ENCODE measurements at regions not wholly inside any gene's neighbourhood (a gene's known extent, or its start where the extent isn't known, plus 50 kb on each side); places are given as distances from the start of the nearest gene placed in this dataset.

DNA sequence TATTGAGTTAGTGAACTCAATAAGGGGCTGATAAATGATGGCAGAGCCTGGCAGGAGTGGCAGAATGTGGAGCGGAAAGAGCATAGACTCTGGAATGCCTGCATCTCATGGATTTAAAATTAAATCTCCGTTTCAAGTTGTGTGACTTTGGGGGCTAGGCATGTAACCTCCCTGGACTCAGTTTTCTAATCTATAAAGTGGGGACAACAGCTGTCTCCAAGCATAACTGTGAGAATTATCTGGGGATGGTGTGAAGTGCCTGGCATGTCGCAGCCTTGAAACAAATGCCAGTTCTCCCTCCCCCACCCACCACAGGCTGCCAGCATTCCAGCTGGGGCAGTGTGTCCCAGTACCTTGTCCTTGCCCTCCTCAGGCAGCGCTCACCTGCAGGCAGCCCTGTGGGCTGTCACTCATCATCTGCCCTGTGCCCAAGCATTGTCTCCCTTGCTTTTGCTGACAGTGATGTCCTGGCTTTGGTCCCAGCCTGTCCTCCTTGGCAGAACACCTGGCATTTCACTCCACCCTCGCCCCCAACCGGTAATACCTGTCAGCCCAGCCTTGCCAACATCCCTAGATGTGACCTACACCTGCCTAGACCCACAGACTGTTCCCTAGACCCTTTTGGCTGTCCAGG, 129.6 kb downstream of the MRM1 start:
- no peak for DNase-seq

DNA sequence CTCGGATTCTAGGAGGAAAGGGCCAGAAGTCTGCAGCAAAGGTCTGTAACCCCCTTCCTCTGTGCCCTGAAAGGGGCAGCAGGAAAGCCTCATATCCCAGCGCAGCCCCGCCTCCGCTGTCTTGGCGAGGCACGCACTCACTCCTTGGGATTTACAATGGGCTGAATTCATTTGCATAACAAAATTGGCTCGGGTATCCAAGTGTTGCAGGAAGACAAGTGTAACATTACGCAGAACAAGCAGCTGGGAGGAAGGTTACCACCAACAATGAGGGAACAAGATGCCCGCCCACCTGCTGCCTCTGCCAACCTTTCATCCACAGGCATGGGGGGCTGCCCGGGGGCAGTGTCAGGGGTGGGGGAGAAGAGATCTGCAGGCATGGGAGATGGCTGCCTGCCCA, 130.4 kb downstream of the MRM1 start:
- no peak for DNase-seq

DNA sequence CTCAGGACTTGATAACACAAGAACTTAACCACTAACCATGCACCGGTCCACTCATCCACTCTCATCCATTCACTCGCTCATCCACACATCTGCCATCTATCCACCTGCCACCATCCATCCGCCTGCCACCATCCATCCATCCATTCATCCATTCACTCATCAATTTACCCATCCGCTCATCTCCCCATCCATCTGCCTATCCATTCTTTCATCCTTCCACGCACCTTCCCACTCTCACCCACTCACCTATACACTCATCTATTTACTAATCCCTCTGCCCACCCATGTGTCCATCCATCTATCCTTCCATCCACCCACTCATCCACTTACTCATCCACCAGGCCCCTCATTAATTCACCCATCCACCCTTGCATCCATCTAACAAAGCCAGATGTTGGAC, 131.0 kb downstream of the MRM1 start:
- no peak for DNase-seq

DNA sequence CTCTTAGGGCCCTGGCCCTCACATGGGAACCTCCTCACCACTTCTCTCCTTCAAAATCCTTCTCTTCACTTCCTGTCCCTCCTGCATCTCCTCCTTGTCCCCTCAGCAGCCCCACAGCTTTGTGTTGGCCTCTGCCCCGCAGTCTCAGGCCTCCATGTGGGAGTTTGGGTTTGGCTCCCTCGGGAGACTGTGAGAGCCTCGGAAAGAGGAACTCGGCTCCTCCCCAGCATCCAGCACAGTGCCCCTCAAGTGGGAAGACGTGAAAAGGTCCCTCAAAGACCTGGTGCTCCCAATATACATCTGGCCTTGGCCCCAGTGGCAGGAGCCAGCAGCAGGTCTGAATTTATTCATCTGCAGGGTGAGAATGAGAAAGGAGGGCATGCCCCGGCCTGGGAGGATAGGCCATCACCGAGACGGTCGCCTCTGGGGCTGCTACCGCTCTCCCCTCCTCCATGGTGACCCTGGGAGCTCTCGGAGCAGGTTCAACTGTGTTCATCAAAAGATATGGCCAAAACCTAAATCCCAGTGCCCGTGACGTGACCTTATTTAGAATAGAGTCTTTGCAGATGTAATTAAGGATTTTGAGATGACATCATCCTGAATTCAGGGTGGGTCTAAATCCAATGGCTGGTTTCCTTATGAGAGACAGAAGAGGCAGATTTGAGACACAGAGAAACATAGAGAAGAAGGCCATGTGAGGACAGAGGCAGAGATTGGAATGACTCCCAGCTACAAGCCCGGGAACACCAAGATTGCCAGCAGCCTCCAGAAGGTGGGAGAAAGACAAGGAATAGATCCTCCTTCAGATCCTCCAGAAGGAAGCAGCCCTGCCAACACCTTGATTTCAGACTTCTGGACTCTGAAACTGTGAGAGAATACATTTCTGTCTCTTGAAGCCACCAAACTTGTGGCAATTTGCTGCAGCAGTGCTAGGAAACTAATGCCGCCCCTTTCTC, 135.1 kb downstream of the MRM1 start:
- no peak for DNase-seq

DNA sequence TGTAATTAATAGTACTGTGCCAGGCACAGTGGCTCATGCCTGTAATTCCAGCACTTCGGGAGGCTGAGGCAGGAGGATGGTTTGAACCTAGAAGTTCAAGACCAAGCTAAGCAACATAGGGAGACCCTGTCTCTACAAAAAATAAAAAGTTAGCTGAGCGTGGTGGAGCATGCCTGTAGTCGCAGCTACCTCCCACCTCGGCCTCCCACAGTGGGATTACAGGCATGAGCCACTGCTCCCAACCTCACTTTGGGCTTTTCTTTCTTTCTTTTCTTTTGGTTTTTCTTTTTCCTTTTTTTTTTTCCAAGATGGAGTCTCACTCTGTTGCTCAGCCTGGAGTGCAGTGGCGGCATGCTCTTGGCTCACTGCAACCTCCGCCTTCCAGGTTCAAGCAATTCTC, 137.8 kb downstream of the MRM1 start:
- DNase-seq = no peak

DNA sequence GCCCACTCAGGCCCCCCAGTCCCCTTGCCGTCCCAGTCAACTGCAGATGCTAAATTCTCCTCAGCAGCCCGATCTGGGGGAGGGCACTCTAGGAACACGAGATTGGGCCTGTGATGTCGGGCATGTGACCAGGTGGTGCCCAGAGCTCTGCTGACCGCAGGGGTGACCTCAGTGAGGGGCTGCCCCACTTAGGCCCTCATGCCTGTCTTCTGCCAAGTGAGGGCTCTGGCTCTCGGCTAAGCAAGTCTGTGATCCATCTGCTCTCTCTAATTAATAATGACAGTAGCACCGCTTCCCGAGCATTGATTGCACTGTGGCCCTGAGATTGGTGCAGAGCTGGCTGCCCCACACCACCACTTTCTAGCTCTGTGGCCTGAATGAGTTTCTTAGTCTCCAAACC, 138.8 kb downstream of the MRM1 start:
- DNase-seq = no peak

DNA sequence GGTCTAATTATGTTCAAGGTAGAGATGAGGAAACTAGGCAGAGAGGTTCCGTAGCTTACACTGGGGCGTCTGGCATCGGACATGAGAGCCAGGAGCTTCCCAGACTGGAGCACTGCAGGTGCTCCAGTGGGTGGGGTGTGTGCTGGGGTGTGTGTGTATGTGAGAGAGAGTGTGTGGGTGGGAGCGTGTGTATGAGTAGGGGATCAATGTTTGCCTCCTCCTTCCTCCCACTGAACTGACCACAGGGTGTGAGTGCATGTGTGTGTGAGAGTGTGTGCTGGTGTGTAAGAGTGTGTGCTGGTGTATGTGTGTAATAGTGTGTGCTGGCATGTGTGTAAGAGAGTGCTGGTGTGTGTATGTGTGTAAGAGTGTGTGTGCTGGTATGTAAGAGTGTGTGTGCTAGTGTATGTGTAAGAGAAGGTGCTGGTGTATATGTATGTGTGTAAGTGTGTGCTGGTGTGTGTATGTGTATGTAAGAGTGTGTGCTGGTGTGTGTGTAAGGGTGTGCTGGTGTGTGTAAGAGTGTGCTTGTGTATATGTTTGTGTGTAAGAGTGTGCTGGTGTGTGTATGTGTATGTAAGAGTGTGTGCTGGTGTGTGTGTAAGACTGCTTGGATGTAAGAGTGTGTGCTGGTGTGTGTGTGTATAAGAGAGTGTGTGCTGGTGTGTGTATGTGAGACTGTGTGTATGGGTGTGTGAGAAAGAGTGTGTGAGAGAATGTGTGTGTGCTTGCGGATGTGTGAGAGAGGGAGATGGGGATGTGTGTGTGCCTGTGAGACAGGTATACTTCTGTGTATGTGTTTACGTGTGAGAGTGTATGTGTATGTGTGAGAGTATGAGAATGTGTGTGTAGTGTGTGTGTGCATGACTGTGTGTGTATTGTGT, 139.9 kb downstream of the MRM1 start:
- no peak for DNase-seq

DNA sequence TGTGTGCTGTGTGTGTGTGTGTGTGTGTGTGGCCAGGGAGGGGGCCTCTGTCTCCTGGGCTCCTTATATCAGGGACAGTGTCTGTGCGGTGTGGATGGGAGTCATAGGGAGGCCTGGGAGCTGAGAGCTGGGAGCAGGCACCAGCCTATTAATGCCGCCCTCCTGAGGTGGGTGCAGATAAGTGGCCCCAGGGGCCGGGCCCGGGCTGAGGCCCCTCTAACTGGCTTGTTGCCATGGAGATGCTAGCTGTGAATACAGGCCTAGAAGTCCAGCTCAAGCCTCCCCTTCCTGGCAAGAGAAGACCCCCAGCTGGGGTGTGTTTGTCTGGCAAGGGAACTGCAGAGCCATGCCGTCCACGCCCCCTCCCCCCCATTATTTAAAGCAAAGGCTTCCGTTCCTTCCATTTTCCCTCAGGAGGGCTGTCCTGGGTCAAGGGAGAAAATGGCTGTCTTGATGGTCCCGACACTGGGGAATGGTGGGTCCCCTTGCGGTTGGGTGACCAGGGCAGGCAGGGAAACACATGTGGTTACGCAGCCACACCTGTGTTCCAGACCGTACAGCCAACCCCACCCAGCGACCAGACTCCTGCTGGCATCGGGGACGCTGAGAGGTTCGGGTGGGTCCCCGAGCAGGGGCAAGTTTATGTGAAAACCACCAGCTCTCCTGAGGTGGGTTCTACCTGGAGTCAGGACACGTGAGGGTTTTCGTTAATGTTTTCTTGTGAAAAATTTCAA, 141.1 kb downstream of the MRM1 start:
- DNase-seq = no peak

DNA sequence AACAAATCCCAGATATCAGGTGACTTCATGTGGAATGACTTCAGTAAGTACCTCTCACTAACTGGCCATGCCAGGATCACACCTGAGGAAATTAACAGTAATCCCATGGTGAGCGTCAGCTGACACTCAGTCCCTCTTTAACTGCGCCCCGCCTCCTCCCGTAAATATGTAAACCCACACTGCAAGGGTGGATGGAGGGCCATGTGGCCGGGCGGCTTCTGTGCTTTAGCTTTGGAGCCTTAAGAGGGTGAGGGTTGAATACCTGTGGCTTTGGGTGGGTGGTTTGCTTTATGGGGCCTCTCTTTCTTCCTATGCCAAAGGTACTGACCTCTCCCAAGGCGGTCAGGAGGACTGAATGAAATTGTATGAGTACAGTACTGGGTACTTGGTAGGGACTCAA, 141.7 kb downstream of the MRM1 start:
- no peak for DNase-seq

DNA sequence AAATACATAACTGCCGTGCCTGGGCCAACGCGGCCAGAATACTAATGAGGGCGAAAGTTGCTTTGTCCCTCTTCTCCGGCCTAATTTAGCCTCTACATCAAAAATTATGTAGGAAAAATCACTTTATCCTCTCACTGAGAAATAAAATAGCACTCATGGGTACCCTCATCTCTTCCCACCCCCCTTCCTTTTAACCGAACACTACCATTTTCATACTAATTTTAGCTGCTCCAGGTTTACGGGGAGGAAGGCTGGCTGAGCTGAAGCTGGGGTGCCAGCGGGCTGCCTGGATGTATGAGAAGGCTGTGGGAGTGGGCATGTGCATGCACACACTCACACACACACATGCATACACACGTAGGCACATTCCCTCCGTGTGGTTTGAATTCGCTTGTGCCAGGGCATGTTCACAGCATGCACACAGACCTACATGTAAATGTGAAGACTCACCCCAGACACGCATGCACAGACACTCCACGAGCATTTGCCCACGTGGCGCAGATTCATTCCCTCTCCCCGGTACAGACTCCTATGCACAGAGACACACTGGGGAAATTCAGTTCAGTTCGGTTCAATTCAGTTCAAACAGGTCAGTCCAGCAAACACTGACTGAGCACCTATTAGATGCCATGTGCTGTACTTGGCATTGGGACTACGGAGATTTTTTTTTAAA, 145.1 kb downstream of the MRM1 start:
- no peak for DNase-seq

DNA sequence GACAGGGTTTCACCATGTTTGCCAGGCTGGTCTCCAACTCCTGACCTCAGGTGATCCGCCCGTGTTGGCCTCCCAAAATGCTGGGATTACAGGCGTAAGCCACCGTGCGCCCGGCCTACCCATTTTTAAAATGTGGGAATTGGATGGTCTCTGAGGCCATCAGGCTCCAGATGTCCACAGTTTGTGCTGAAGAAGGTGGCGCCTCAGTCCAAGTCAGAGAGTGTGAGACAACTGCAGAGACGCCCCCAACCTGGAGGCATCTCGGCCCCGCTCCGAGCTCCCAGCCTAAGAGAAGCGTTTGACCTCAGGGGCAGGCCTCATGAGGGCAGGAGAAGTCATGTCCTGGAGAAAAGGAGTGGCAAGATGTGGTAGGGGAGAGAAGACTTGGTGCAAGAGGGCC, 146.5 kb downstream of the MRM1 start:
- DNase-seq = no peak

DNA sequence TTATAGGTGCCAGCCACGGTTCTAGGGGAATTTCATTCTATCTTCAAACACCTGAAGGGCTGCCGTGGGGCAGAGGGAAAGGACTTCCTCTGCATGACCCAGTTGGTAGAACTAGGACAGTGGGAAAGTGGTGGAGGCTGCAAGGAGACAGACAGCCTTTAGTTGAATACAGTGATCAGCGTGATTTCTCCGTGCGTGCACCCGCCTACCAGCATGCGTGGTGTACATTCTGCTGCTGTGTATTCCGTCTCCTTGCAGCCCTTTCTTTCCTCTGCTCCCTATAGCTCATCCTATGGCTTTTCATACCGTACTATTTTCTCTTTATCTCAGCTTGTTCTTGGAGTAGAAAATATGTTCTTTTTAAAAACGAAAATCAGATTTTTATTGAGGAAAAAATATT, 146.9 kb downstream of the MRM1 start:
- DNase-seq = no peak

DNA sequence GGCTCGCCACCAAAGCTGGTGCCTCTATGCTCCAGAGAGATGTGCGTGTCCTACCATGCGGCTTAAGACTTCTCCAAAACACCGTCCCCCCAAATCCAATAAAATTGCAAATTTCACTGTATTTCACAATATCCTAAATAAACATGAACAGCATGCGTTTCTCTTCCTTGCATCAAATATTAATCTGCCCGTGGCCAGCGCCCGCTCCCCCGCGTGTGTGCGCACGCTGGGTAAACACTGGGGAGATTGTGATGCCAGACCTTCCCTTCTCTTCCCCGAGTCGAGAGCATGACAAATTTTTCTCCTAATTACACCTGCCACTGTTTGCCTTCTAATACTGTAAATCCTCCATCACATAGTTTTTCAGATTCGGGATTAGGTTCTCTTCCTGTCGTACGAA, 148.1 kb downstream of the MRM1 start:
- no peak for DNase-seq

DNA sequence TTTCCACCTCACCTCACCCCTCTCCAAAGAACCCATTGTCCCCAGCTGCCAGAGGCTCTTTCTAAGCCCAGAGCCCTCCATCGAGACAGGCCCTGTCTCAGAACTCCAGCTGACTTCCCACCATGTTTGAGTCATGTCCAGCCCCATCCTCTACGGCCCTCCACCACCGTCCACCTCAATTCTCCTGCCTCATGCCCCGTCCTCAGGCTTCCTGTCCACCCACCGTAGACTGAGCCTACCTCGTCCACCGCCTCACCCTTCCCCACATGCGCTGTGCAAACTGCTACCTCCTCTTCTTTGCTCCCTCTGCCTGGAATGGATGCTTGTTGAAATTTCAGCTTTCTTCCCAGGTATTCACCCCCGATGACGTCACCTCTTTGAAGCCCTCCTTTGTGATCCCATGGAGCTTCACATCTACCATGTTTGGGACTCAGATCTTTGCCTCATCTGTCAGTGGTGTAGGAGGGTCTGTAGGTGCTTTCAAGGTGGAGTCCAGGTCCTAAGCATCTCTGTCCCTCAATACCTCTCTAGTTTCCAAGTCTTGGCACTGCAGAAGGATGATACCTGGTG, 149.0 kb downstream of the MRM1 start:
- DNase-seq = no peak

DNA sequence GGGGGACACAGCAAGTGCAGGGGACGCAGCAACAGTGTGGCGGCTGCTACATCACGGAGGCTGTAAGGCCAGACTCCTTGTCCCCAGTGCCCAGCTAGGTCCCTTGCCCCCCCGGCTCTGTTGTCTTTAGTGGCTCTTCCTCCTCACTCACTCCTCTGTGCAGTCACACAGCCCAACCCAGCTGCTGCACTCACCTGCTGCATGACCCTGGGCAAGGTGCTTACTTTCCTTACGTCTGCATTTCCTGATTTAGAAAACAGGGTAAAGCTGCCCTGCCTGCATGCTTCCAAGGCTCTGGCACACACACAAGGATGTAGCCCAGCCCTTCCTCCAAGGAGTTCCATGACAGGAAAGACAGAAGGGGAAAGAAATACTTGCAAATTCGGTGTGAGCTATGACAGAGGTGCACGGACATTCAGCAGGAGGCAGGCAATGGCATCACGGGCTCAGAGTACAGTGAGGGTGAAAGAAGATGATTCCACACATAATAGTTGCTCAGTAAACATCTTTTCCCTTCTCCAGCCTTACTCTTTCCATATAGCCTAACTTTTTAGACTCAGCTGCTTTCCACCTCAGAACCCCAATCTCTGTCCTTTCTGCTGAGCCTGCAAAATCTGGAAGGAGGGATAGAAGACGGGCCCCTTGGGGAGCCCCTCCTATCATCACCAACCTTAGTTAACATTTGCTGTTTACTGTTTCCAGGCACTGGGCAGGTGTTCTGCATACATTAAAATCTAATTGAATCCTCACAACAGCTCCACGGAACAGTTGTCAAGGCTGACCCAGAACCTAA, 150.9 kb downstream of the MRM1 start:
- no peak for DNase-seq

DNA sequence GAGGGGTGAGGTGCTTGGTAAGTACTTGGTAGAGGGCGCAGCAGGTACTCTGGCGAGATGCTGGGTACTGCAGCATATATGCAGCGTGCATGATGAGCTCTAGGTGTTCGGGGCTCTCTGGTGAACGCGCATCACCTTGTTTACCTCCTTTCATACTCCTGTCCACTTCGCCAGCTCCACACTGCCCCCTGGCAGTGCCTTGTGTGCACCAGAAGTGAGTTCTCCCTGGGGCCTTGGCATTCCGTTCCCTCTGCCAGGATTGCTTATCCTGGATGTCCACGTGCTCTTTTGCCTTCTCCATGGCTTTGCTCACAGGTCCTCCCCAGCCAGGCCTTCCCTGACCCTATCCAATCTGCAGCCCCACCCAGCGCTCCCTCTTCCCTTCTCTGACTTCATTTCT, 154.2 kb downstream of the MRM1 start:
- no peak for DNase-seq

DNA sequence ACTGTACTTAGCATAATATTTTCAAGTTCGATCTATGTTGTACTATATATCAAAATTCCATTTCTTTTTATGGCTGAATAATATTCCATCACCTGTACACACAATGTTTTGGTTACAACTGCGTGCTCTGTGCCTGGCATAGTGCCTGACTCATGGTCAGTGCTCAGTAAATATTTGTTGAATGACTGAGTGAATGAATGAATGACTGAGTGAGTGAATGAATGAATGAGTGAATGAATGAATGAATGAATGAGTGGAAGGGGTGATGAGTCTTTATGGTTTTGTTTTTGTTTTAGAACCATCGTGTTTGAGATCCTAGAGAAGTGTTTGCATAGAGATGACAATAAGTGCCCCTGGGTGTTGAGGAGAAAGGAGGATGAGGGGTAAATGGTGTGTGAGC, 155.3 kb downstream of the MRM1 start:
- DNase-seq = no peak

DNA sequence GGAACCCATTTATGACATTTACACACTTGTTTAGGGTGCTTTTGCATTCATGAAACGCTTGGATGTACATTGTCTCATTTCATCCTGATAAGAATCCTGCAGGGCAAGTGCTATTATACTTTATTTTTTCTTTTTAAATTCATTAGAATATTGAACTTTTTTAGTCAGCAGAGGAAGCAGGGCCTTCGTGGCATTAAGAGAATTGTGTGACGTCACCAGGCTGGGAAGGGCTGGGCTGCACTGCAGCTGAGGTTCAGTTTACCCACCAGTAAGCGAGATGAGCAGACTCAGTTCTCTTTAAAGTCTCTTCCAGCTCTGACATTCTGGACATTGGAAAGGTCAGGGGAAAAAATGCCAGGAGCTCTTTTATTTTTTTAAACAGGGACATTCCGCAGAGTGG, 159.0 kb downstream of the MRM1 start:
- no peak for DNase-seq

DNA sequence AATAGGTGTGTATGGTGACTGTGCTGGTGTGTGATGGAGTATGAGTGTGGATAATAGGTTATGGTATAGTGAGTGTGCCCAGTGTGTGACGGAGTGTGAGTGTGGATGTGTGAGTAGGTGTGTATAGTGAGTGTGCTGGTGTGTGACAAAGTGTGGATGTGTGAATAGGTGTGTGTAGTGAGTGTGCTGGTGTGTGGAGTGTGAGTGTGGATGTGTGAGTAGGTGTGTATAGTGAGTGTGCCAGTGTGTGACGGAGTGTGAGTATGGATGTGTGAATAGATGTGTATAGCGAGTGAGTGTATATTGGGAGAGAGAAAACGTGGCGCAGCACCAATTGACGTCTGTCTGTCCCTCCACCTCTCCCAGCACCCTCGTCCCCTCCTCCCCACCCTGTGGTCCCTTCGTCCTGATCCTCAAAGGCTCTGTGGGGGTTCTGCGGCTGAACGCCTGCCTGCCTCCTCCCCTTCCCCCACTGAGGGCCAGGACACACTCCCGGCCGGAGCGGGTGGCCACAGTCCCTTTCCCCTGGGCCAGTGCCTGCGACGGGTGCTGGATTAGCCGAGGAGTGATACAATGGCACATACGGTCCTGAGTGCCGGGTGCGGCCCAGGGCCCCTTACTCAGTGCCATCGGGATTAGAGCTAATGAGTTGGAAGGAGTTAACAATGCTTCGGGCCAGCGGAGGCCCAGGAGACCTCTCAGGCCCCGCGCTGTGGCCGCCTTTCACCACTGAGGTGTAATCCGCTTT, 160.0 kb downstream of the MRM1 start:
- DNase-seq = no peak

DNA sequence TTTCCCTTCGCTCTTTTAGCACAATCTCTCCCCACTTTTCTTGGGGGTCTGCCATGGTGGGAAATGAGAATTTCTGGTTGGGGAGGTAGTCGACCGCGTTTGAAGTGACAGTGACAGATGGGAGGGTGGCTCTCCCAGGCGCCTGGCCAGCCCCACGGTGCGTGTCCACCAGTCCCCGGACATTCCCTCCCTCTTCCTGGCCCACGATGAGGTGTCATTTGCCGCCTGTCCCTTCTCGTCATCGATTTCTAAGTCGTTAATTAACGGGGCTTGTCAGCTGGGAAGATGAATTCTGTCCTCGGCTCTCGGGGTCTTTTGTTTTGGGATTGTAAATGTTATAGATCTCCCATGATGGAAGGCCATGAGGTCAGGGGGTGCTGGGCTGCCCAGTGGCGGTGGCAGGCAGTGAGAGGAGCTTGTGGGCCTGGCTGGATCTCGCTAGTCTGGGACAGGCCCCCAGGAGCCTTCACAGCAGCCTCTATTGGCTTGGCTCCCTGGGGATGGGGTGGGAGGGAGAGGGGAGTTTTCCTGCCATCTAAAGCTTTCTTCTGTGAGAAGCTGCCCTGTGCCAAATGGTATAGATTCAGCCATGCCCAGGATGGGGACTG, 164.2 kb downstream of the MRM1 start:
- no peak for DNase-seq
